ENCODE measurements at regions not wholly inside any gene's neighbourhood (a gene's known extent, or its start where the extent isn't known, plus 50 kb on each side); places are given as distances from the start of the nearest gene placed in this dataset.

- H3K9me3 ChIP-seq (ENCODE audit: control insufficient read depth, low read length) = no peaks in the 10 kb centered on the region
- H3K27me3 ChIP-seq (ENCODE audit: control insufficient read depth, insufficient read depth, low read length) = no peaks in the 10 kb centered on the region
- H3K36me3 ChIP-seq (ENCODE audit: control insufficient read depth, insufficient read depth, low read length) = no peaks in the 10 kb centered on the region
- H3K4me1 ChIP-seq (ENCODE audit: control insufficient read depth, insufficient read depth, low read length) = no peaks in the 10 kb centered on the region
- no peak overlapping the region for H3K9ac ChIP-seq (ENCODE audit: low read length)
- H3K4me3 ChIP-seq (ENCODE audit: low read length) = no peak overlapping the region
Observed at GRCh38 chr6:132082421-132082820, 131.2 kb upstream of the CCN2 start.

DNA sequence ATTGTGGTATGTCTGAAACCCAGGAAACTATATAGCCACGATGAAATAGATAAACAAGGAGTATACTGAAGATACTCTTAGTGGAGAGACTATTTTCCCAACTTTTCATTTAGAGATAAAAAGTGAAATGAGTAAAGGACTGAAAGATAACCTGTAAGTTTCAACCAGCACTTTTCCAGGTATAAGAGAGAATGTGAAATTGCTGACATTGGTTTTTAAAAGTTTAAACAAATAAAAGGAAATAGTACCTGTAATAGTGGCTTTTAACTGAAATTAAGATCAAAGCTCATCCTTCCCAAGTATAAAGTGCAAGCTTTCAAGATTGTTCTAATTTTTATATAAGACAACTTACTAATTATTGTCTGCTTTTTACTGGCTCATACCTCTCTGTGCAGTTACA is 130.2 kb upstream of the CCN2 start:
- no peaks in the 10 kb centered on the region for H3K9me3 ChIP-seq (ENCODE audit: control insufficient read depth, low read length)

GRCh38 chr6:132079286-132079685 is 128.1 kb upstream of the CCN2 start:
- Histone ChIP-seq H3K27me3 (ENCODE audit: control insufficient read depth, insufficient read depth, low read length) (no peaks in the 10 kb centered on the region), H3K9ac (ENCODE audit: low read length) (no peak overlapping the region), H3K4me3 (ENCODE audit: low read length) (no peak overlapping the region), H3K36me3 (ENCODE audit: control insufficient read depth, insufficient read depth, low read length) (no peaks in the 10 kb centered on the region), H3K9me3 (ENCODE audit: control insufficient read depth, low read length) (no peaks in the 10 kb centered on the region), H3K4me1 (ENCODE audit: control insufficient read depth, insufficient read depth, low read length) (no peaks in the 10 kb centered on the region)

More for the DNA sequence above, 130.2 kb upstream of the CCN2 start:
- H3K9ac ChIP-seq (ENCODE audit: low read length) = no peak overlapping the region
- no peaks in the 10 kb centered on the region for H3K4me1 ChIP-seq (ENCODE audit: control insufficient read depth, insufficient read depth, low read length)
- no peak overlapping the region for H3K4me3 ChIP-seq (ENCODE audit: low read length)
- no peaks in the 10 kb centered on the region for H3K36me3 ChIP-seq (ENCODE audit: control insufficient read depth, insufficient read depth, low read length)
- H3K27me3 ChIP-seq (ENCODE audit: control insufficient read depth, insufficient read depth, low read length) = no peaks in the 10 kb centered on the region

- no peaks in the 10 kb centered on the region for H3K36me3 ChIP-seq (ENCODE audit: control insufficient read depth, insufficient read depth, low read length)
- no peak overlapping the region for H3K4me3 ChIP-seq (ENCODE audit: low read length)
- no peaks in the 10 kb centered on the region for H3K27me3 ChIP-seq (ENCODE audit: control insufficient read depth, insufficient read depth, low read length)
- H3K9ac ChIP-seq (ENCODE audit: low read length) = no peak overlapping the region
- no peaks in the 10 kb centered on the region for H3K9me3 ChIP-seq (ENCODE audit: control insufficient read depth, low read length)
- no peaks in the 10 kb centered on the region for H3K4me1 ChIP-seq (ENCODE audit: control insufficient read depth, insufficient read depth, low read length)
Observed at GRCh38 chr6:132076452-132076851, 125.3 kb upstream of the CCN2 start.

DNA sequence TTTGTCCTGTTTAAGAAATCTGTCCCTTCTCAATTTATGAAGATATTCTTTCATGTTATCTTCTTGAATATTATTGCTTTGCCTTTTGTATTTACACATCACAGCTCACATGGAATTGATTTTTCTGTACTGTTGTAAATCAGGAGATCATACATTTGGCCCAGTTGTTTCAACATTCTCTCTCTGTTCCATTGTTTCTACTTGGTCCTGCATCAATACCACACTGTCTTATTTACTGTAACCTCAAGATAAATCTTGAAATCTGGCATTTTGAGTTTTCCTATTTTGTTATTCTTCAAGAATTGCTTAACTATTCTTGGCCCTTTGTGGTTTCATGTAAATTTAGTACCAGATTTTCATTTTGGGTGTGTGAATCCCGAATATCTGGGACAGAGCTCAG is 121.7 kb upstream of the CCN2 start:
- Histone ChIP-seq H3K4me3 (ENCODE audit: low read length) (no peak overlapping the region), H3K27me3 (ENCODE audit: control insufficient read depth, insufficient read depth, low read length) (no peaks in the 10 kb centered on the region), H3K36me3 (ENCODE audit: control insufficient read depth, insufficient read depth, low read length) (no peaks in the 10 kb centered on the region), H3K4me1 (ENCODE audit: control insufficient read depth, insufficient read depth, low read length) (no peaks in the 10 kb centered on the region), H3K9ac (ENCODE audit: low read length) (no peak overlapping the region), H3K9me3 (ENCODE audit: control insufficient read depth, low read length) (no peaks in the 10 kb centered on the region)

DNA sequence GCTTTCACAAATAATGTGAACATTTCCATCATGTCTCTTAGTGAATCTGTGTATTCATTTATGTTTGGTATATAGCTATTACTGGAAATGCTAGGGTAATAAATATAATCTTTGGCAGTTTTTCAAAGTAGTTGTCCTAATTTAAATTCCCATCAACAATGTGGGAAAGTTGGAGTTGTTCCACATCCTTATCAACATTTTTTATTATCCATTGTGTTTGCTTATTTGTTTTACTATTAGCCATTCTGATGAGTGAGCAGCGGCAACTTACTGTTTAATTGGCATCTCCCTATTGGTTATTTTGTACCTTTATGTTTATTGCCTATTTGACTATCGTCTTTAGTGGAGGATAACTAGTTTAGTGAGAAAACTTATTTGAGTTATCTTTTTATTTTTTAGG is 121.1 kb upstream of the CCN2 start:
- Histone ChIP-seq H3K27me3 (ENCODE audit: control insufficient read depth, insufficient read depth, low read length) (no peaks in the 10 kb centered on the region), H3K9me3 (ENCODE audit: control insufficient read depth, low read length) (no peaks in the 10 kb centered on the region), H3K4me3 (ENCODE audit: low read length) (no peak overlapping the region), H3K36me3 (ENCODE audit: control insufficient read depth, insufficient read depth, low read length) (no peaks in the 10 kb centered on the region), H3K9ac (ENCODE audit: low read length) (no peak overlapping the region), H3K4me1 (ENCODE audit: control insufficient read depth, insufficient read depth, low read length) (no peaks in the 10 kb centered on the region)

GRCh38 chr6:132070356-132070755 is 119.2 kb upstream of the CCN2 start:
- no peak overlapping the region for H3K9ac ChIP-seq (ENCODE audit: low read length)

DNA sequence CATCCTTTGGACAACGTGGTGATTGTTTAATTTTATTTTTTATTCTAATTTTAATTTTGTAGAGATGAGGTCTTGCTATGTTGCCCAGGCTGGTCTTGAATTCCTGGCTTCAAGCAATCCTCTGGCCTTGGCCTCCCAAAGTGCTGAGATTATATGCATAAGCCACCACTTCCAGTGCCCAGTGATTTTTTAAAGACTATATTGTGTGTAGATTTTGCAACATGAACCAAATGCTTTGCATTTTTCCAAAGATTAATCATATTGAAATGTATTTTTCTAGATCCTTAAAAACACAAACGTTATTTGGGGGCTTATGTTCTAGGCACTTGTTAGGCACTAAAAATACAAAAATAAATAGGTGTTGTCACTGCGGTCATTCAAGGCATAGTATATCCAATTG is 117.6 kb upstream of the CCN2 start:
- no peak overlapping the region for H3K9ac ChIP-seq (ENCODE audit: low read length)
- no peaks in the 10 kb centered on the region for H3K9me3 ChIP-seq (ENCODE audit: control insufficient read depth, low read length)
- no peaks in the 10 kb centered on the region for H3K27me3 ChIP-seq (ENCODE audit: control insufficient read depth, insufficient read depth, low read length)
- no peaks in the 10 kb centered on the region for H3K36me3 ChIP-seq (ENCODE audit: control insufficient read depth, insufficient read depth, low read length)
- H3K4me3 ChIP-seq (ENCODE audit: low read length) = no peak overlapping the region
- H3K4me1 ChIP-seq (ENCODE audit: control insufficient read depth, insufficient read depth, low read length) = peaks cover 2% of the 10 kb centered on the region

More at GRCh38 chr6:132070356-132070755, 119.2 kb upstream of the CCN2 start:
- no peaks in the 10 kb centered on the region for H3K27me3 ChIP-seq (ENCODE audit: control insufficient read depth, insufficient read depth, low read length)
- H3K4me1 ChIP-seq (ENCODE audit: control insufficient read depth, insufficient read depth, low read length) = no peaks in the 10 kb centered on the region
- H3K36me3 ChIP-seq (ENCODE audit: control insufficient read depth, insufficient read depth, low read length) = no peaks in the 10 kb centered on the region
- no peak overlapping the region for H3K4me3 ChIP-seq (ENCODE audit: low read length)
- H3K9me3 ChIP-seq (ENCODE audit: control insufficient read depth, low read length) = no peaks in the 10 kb centered on the region

DNA sequence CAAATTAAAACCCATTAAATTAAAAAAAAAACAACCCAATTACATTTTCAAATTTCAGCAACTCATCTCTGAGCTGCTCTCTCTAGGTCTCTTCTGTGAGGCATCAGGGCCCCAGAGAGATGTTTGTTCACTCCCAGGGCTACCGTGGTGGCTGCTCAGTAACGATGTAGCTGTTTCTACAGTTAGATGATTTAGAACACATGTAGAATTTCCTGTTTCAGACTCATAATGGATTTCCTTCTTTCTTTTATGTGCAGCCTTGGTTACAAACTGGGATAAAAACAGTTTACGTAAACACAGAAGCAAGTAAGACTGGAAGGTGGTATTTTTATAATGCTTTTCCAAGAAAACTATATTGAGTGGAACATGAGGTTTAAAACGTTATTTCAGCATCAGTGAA is 116.1 kb upstream of the CCN2 start:
- H3K4me3 ChIP-seq (ENCODE audit: low read length) = no peak overlapping the region
- no peaks in the 10 kb centered on the region for H3K27me3 ChIP-seq (ENCODE audit: control insufficient read depth, insufficient read depth, low read length)
- no peaks in the 10 kb centered on the region for H3K36me3 ChIP-seq (ENCODE audit: control insufficient read depth, insufficient read depth, low read length)
- no peaks in the 10 kb centered on the region for H3K9me3 ChIP-seq (ENCODE audit: control insufficient read depth, low read length)
- H3K9ac ChIP-seq (ENCODE audit: low read length) = no peak overlapping the region
- peaks cover 4% of the 10 kb centered on the region for H3K4me1 ChIP-seq (ENCODE audit: control insufficient read depth, insufficient read depth, low read length)

- Histone ChIP-seq H3K4me3 (ENCODE audit: low read length) (no peak overlapping the region), H3K9me3 (ENCODE audit: control insufficient read depth, low read length) (no peaks in the 10 kb centered on the region), H3K4me1 (ENCODE audit: control insufficient read depth, insufficient read depth, low read length) (peaks cover 4% of the 10 kb centered on the region), H3K36me3 (ENCODE audit: control insufficient read depth, insufficient read depth, low read length) (no peaks in the 10 kb centered on the region), H3K9ac (ENCODE audit: low read length) (no peak overlapping the region), H3K27me3 (ENCODE audit: control insufficient read depth, insufficient read depth, low read length) (no peaks in the 10 kb centered on the region)
Observed at GRCh38 chr6:132065556-132065955, 114.4 kb upstream of the CCN2 start.

- Histone ChIP-seq H3K27me3 (ENCODE audit: control insufficient read depth, insufficient read depth, low read length) (no peaks in the 10 kb centered on the region), H3K4me3 (ENCODE audit: low read length) (no peak overlapping the region), H3K4me1 (ENCODE audit: control insufficient read depth, insufficient read depth, low read length) (peaks cover 4% of the 10 kb centered on the region), H3K9ac (ENCODE audit: low read length) (no peak overlapping the region), H3K9me3 (ENCODE audit: control insufficient read depth, low read length) (no peaks in the 10 kb centered on the region), H3K36me3 (ENCODE audit: control insufficient read depth, insufficient read depth, low read length) (no peaks in the 10 kb centered on the region)
Observed at GRCh38 chr6:132063738-132064137, 112.6 kb upstream of the CCN2 start.

GRCh38 chr6:132063204-132063603 is 112.0 kb upstream of the CCN2 start:
- no peaks in the 10 kb centered on the region for H3K9me3 ChIP-seq (ENCODE audit: control insufficient read depth, low read length)
- H3K4me1 ChIP-seq (ENCODE audit: control insufficient read depth, insufficient read depth, low read length) = peaks cover 4% of the 10 kb centered on the region
- no peaks in the 10 kb centered on the region for H3K36me3 ChIP-seq (ENCODE audit: control insufficient read depth, insufficient read depth, low read length)
- H3K9ac ChIP-seq (ENCODE audit: low read length) = no peak overlapping the region
- H3K4me3 ChIP-seq (ENCODE audit: low read length) = no peak overlapping the region
- H3K27me3 ChIP-seq (ENCODE audit: control insufficient read depth, insufficient read depth, low read length) = no peaks in the 10 kb centered on the region

GRCh38 chr6:132062626-132063025 is 111.5 kb upstream of the CCN2 start:
- Histone ChIP-seq H3K27me3 (ENCODE audit: control insufficient read depth, insufficient read depth, low read length) (no peaks in the 10 kb centered on the region), H3K9ac (ENCODE audit: low read length) (no peak overlapping the region), H3K4me1 (ENCODE audit: control insufficient read depth, insufficient read depth, low read length) (peaks cover 4% of the 10 kb centered on the region), H3K36me3 (ENCODE audit: control insufficient read depth, insufficient read depth, low read length) (no peaks in the 10 kb centered on the region), H3K4me3 (ENCODE audit: low read length) (no peak overlapping the region), H3K9me3 (ENCODE audit: control insufficient read depth, low read length) (no peaks in the 10 kb centered on the region)

Data from mucosa of stomach (tissue), 1 donor.